GM21423 (cell line): ENCODE measurements at regions not wholly inside any gene's neighbourhood (a gene's known extent, or its start where the extent isn't known, plus 50 kb on each side); places are given as distances from the start of the nearest gene placed in this dataset.
A peak's percentile ranks its signal among the peaks of the same experiment; 100 is the strongest.

Experiments used
- ATAC-seq: cut with Tn5 transposase; IDR thresholded peaks from one replicate; pipeline ENCODE4 v1.9.1; 2021; ENCODE audit warnings: mild to moderate bottlenecking, moderate library complexity; ENCODE audit not compliant: unreplicated experiment

GRCh38 chr2:217107480-217107879, 247.6 kb upstream of the TNP1 start:
- no peak for ATAC-seq

GRCh38 chr2:217106650-217107014, 246.8 kb upstream of the TNP1 start:
- ATAC-seq = no peak

GRCh38 chr2:217105733-217106649, 246.1 kb upstream of the TNP1 start:
- ATAC-seq = no peak

GRCh38 chr2:217103752-217104545, 244.1 kb upstream of the TNP1 start:
- no peak for ATAC-seq

GRCh38 chr2:217102956-217103355, 243.1 kb upstream of the TNP1 start:
- ATAC-seq = no peak

GRCh38 chr2:217101972-217102371, 242.1 kb upstream of the TNP1 start:
- peak; percentile 74 for ATAC-seq

GRCh38 chr2:217099561-217099960, 239.7 kb upstream of the TNP1 start:
- ATAC-seq = no peak

GRCh38 chr2:217098435-217098834, 238.6 kb upstream of the TNP1 start:
- no peak for ATAC-seq

- ATAC-seq = no peak
Measured at GRCh38 chr2:217097346-217097745, 237.5 kb upstream of the TNP1 start.

- no peak for ATAC-seq
Measured at GRCh38 chr2:217096474-217097225, 236.8 kb upstream of the TNP1 start.

GRCh38 chr2:217095511-217096205, 235.8 kb upstream of the TNP1 start:
- no peak for ATAC-seq

- ATAC-seq = no peak
Measured at GRCh38 chr2:217092710-217093379, 233.0 kb upstream of the TNP1 start.

GRCh38 chr2:217091531-217091930, 231.7 kb upstream of the TNP1 start:
- ATAC-seq = no peak

- no peak for ATAC-seq
Measured at GRCh38 chr2:217090884-217091283, 231.0 kb upstream of the TNP1 start.

GRCh38 chr2:217090024-217090473, 230.2 kb upstream of the TNP1 start:
- peak; percentile 71 for ATAC-seq

- no peak for ATAC-seq
Measured at GRCh38 chr2:217086718-217087117, 226.9 kb upstream of the TNP1 start.

- peak; percentile 47 for ATAC-seq
Measured at GRCh38 chr2:217086038-217086522, 226.2 kb upstream of the TNP1 start.

- no peak for ATAC-seq
Measured at GRCh38 chr2:217085543-217085942, 225.7 kb upstream of the TNP1 start.

GRCh38 chr2:217081799-217082198, 221.9 kb upstream of the TNP1 start:
- ATAC-seq = no peak

- ATAC-seq = no peak
Measured at GRCh38 chr2:217079165-217079564, 219.3 kb upstream of the TNP1 start.
